ENCODE measurements at regions not wholly inside any gene's neighbourhood (a gene's known extent, or its start where the extent isn't known, plus 50 kb on each side); places are given as distances from the start of the nearest gene placed in this dataset.

DNA sequence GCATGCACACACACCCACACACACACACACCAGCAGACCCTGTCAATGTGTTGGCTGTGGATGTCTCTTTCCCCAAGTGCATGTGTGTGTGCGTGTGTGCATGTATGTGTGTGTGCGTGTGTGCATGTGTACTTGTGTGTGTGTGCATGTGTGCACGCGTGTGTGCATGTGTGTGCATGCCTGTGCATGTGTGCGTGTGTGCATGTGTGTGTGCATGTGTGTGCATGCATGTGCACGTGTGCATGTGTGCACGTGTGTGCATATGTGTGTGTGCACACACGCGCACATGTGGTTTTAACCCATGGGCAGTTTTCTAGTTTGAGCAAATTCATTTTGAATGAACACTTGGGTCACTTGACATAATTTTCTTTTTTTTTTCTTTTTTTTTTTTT lies 268.8 kb upstream of the IRX1 start:
- TF ChIP-seq EZH2phosphoT487 (IDR thresholded peaks at IDR 0.05; ENCODE audit: insufficient read depth, low read depth) (no peak), EZH2 (IDR thresholded peaks at IDR 0.05; ENCODE audit: insufficient read depth, poor library complexity, severe bottlenecking) (no peak)

Measured in GM23248 (cell line).